Fibroblast of skin of back (primary cell): ENCODE measurements at regions not wholly inside any gene's neighbourhood (a gene's known extent, or its start where the extent isn't known, plus 50 kb on each side); places are given as distances from the start of the nearest gene placed in this dataset.
"Not testable (repeated sequence)": the region's sequence is repeated elsewhere in the genome, so short reads cannot be mapped to it uniquely, and the experiment has no call there.

Experiments
- DNase-seq: peaks from one replicate; pipeline ENCODE4 v3.0.0-alpha.2; 2013

DNA sequence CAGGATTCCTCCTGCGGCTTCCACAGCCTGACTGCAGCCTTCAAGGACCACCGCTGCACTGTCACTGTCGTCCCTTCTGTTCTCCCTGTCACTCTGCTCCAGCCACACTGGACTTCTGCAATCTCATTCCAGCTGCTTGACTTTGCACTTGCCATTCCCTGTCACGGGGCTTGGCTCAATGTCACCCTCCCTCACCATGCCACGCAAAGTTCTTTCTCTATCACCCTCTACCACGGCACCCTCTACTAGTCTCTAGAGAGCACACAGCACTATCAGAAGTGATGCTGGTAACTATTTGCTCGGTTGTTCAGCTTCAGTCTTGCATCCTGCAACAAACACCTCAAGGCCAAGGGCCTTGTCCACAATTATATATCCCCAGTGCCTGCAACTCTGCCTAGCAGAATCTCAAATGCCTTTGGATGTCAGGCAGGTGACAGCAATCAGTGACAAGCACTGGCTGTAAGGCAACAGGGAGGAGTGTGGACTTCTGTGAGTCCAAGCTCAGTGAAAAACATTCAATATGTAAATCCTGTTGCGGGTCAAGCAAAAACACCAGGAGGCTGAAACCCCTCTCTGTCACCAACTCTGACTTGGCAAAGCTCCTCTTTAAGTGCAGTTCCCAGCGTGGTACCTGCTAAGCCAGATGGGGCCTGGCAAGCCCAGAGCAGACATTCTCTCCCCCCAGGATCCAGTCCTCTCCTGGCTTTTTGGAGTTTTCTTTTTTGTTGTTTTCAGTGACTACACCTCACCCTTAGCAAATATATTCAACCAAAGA, 259.9 kb downstream of the FGFR2 start:
- DNase-seq, result no peak

GRCh38 chr10:121339114-121339513, 259.1 kb downstream of the FGFR2 start:
- DNase-seq, result no peak

DNA sequence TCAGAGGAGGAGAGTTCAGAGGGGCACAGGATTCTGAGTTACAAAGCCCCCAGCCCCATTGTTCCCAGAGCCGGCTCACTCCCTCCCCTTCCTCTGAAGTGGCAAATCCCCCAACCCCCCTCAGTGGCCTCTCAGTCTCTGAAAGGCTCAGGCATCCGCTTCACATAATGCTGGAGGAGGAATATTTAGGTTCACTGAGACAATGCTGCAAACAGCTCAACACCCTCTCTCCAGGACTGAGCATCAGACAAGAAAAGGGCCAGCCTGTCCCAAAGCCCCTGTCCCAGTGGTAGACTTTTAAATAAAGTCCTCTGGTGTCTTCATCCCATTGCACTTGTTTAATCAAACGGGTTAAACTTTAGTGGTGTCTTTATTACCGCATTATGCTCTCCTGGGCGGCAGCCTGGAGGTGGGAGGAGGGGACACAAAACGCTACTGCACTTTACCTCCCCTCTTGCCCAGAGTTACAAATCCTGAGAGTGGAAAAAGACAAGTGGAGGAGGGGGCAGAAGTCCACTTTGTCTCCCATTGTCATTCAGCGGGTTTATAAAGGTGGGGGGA, 257.9 kb downstream of the FGFR2 start:
- DNase-seq, result no peak

DNA sequence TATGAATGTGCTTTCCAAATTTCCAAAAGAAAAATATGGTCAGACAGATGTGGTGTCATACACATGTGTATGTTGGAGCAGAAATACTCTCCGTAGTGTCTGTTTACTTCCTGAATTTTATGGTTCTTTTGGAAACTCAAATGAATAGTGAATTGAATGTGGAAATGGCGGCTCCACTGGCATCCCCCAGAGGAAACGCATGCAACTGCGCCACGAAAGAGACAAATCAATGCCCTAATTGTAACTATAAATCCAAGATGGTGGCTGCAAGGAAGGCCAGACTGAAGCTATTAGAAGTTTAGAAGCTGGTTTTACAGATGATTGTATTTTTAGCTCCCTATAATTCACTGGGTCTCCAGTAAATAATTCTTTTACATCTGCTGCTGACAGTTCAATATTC, 246.7 kb downstream of the FGFR2 start:
- no peak for DNase-seq

DNA sequence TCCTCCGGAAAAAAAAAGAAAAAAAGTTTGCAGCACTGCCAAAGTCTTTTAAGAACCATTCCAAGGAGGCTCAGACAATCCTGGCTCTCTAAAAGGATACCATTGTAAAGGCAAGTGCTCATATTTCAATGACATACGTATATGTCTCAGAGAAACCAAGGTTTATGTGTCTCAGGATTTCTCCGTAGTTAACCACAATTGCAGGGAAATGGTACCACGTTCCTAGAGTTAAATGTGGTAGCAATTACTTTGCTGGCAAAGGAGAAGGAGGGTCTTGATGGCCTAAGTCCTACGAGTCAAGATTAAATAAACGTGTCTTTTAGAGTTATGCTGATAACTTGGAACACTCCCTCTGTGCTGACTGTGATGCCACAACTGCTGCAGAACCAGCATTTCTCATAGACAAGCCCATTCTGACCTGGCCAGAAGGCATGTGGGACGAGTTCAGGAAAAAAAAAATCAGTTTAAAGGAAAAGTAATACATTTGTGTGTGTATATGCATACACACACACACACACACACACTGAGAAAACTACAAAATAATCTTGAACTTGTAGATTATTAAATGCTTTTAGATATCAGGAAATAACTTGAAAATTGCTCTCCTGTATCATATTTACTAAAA, 245.9 kb downstream of the FGFR2 start:
- DNase-seq, result no peak

GRCh38 chr10:121355161-121355560, 243.1 kb downstream of the FGFR2 start:
- no peak for DNase-seq

- DNase-seq, result no peak
Observed at GRCh38 chr10:121356183-121356582, 242.1 kb downstream of the FGFR2 start.

DNA sequence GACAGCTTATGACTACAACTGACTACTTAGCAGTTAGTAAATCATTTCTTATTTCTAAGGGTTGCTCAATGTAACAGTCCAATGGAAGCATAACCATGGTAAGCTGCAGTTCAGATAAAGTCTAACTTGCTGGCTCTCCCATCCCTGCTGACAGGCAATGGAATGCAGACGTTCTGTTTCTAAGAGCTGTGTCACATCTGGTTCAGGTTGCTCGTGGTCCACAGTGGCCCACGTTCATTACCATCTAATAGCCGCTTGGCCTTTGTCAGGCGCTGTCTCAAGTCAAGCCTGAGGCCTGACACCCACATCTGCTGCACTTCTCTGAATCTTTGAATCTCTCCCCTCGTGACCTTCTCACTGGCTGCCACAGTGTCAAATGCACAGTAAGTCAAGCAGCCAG, 240.8 kb downstream of the FGFR2 start:
- DNase-seq, result no peak

GRCh38 chr10:121362026-121362425, 236.2 kb downstream of the FGFR2 start:
- no peak for DNase-seq

DNA sequence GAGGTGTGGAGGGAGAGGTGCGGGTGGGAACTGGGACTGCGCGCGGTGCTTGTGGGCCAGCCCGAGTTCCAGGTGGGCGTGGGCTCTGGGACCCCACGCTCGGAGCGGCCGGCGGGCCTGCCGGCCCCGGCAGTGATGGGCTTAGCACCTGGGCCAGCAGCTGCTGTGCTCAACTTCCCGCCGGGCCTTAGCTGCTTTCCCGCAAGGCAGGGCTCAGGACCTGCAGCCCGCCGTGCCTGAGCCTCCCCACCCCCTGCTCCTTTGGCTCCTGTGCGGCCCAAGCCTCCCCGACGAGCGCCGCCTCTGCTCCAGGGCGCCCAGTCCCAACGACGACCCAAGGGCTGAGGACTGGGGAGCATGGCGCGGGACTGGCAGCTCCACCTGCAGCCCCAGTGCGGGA, 232.7 kb downstream of the FGFR2 start:
- no peak for DNase-seq

GRCh38 chr10:121368347-121369025, 229.8 kb downstream of the FGFR2 start:
- no peak for DNase-seq

DNA sequence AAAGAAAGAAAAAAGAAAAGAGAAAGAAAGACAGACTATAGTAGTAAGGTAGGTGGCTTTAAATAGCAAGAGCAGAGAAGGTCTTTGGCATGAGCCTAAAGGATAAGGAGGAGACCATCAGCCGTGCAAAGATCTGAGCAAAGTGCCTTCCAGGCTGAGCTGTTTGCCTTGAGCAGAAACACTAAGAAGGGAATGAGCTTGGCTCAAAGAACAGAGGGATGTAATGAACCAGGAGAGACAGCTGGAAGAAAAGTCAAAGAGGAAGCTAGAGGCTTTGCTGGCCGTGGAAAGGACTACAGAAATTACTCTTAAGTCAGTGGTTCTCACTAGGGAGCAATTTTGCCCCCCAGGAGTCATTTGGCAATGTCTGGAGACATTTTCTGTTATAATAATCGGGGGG, 228.6 kb downstream of the FGFR2 start:
- DNase-seq, result no peak

- DNase-seq, result no peak
Observed at GRCh38 chr10:121371836-121372235, 226.4 kb downstream of the FGFR2 start.

GRCh38 chr10:121373411-121373810, 224.8 kb downstream of the FGFR2 start:
- no peak for DNase-seq

GRCh38 chr10:121374121-121374520, 224.1 kb downstream of the FGFR2 start:
- no peak for DNase-seq

DNA sequence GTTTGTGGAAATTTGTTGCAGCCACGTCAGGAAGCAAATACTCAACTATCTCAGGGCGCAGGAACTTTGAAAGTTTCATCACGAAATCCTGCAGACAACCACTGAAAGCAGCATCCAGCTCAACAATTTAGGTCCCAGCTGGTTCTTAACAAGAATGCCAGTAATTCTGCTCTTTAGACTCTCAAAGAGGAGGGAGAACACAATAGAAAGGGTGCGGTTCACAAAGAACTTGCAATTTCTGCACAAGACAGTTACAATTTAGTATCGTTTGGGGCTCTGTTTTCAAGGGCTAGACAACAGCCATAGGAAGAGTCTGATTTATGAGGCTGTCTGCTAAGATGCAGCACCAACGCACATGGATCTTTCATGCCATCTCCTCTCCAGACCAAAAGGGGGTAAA, 223.1 kb downstream of the FGFR2 start:
- DNase-seq, result no peak

- DNase-seq, result no peak
Observed at GRCh38 chr10:121378251-121378801, 219.9 kb downstream of the FGFR2 start.

DNA sequence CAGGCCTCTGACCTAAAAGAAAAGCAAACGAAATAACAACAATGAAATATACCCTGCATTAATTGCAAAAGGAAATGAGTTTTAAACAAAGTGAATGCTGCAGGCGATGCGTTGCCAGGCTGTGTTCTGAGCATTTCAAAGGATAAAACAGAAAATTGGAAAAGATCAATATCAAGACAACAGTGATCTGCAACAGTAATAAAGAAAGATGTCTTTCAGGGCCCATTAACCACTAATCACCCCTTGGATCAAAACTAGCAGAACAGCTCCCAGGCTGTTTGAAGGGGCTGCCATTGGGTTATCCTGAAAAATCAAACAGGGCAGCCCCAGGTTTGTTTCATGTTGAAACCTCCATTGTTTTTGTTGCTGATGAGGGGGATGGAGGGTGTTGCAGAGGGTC, 219.2 kb downstream of the FGFR2 start:
- no peak for DNase-seq

DNA sequence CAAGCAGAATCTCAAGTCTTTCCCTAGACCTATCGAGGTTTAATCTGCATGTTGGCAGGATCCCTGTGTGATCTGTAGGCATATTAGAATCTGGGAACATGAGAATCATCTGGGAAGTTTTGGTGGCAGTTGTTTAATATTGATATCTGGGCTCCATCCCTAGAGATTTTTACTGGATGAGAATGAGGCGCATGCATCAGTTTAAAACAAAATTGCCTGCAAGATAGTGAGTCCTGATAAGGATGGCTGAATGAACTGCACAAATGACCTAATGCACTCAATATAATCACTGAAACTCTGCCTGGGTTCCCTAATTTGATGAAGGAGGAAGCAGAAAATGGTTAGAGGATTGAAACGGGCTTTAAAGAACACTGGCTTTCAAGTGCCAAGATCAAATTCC, 218.0 kb downstream of the FGFR2 start:
- no peak for DNase-seq

DNA sequence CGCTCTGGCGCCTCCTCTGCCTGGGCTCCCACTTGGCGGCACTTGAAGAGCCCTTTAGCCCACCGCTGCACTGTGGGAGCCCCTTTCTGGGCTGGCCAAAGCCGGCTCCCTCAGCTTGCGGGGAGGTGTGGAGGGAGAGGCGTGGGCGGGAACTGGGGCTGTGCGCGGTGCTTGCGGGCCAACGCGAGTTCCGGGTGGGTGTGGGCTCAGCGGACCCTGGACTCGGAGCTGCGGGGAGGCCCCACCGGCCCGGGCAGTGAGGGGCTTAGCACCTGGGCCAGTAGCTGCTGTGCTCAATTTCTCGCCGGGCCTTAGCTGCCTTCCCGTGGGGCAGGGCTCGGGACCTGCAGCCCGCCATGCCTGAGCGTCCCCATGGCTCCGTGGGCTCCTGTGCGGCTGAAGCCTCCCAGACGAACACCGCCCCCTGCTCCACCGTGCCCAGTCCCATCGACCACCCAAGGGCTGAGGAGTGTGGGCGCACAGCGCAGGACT, 216.2 kb downstream of the FGFR2 start:
- DNase-seq, result not testable (repeated sequence)

- no peak for DNase-seq
Observed at GRCh38 chr10:121385136-121385535, 213.1 kb downstream of the FGFR2 start.

GRCh38 chr10:121392657-121393056, 205.6 kb downstream of the FGFR2 start:
- DNase-seq, result no peak

GRCh38 chr10:121393522-121393921, 204.7 kb downstream of the FGFR2 start:
- no peak for DNase-seq
